K562 (cell line): ENCODE measurements at regions not wholly inside any gene's neighbourhood (a gene's known extent, or its start where the extent isn't known, plus 50 kb on each side); places are given as distances from the start of the nearest gene placed in this dataset.

ENCODE experiments used
- ATAC-seq: fragments of 200-7000 bp; cut with Tn5 transposase; 3 replicates; pipeline ENCODE4 v1.9.1; 2020; ENCODE audit warnings: moderate library complexity
- BruUV-seq: library from RNA; stranded (reverse); fragments of 400-500 nt; replicated peaks from 2 replicates; lab custom pipeline; 2021; lab: Mats Ljungman, UMichigan
- CTCF ChIA-PET: fragments of 300-600 bp; formaldehyde crosslinking; extraction: SDS; loops from one replicate; lab custom pipeline; 2021; ENCODE audit warnings: low intra/inter-chr PET ratio; lab: Yijun Ruan, JAX
- POLR2A ChIA-PET: fragments of 300-600, 350-650 bp; sonication (Branson Sonifier 250); formaldehyde crosslinking; extraction: SDS; loops from one replicate; lab custom pipeline; 2021; ENCODE audit warnings: antibody characterized with exemption, inconsistent platforms; lab: Yijun Ruan, JAX
- DNase-seq, 4 experiments: peaks; one replicate each; pipeline versions ENCODE4 v3.0.0 to v3.0.0-alpha.2; 2011 to 2018; ENCODE audit warnings: low spot score in 3 of 4, mixed read lengths in 3 of 4; ENCODE audit errors: extremely low read depth in 1 of 4
- FAIRE-seq: peaks from 2 replicates; lab custom pipeline; 2011; peaks lifted over from hg19 to GRCh38; lab: Jason Lieb, UNC
- H2AFZ ChIP-seq: 2 replicates; pipeline ENCODE4 v1.6.0; 2011; ENCODE audit warnings: low read depth, low read length, control low read depth, inconsistent platforms
- H3K27ac ChIP-seq: fragments of 200-600 bp; 3 replicates; pipeline ENCODE4 v1.8.0; 2011; ENCODE audit warnings: low read depth, mild to moderate bottlenecking, control low read depth, inconsistent platforms, low read length, moderate library complexity, mixed read lengths; ENCODE audit errors: extremely low read depth
- H3K27me3 ChIP-seq, 2 experiments: fragments of 300-600 bp in 1 of 2; 2 replicates in 1 of 2; 3 replicates in 1 of 2; pipeline versions ENCODE4 v1.6.0 to v1.8.0; 2011; ENCODE audit warnings: inconsistent platforms in 2 of 2, low read length in 2 of 2, mild to moderate bottlenecking in 1 of 2, mixed read lengths in 1 of 2, moderate library complexity in 1 of 2; ENCODE audit not compliant: control insufficient read depth in 2 of 2, insufficient read depth in 2 of 2
- H3K36me3 ChIP-seq: fragments of 300-600 bp; 3 replicates; pipeline ENCODE4 v1.8.0; 2011; ENCODE audit warnings: mild to moderate bottlenecking, low read length, inconsistent platforms; ENCODE audit not compliant: control insufficient read depth, insufficient read depth
- H3K4me1 ChIP-seq, 2 experiments: fragments of 200-600 bp in 1 of 2; replicated peaks in 1 of 2; 2 replicates in 1 of 2; 3 replicates in 1 of 2; pipeline versions ENCODE4 v1.5.1 to v1.8.0; 2011; ENCODE audit warnings: inconsistent platforms in 2 of 2, low read length in 2 of 2, mild to moderate bottlenecking in 1 of 2, mixed read lengths in 1 of 2, moderate library complexity in 1 of 2; ENCODE audit not compliant: control insufficient read depth in 2 of 2, insufficient read depth in 2 of 2
- H3K4me2 ChIP-seq: 2 replicates; pipeline ENCODE4 v1.6.1; 2011; ENCODE audit warnings: low read length, control low read depth, inconsistent platforms, mixed read lengths; ENCODE audit not compliant: insufficient read depth
- H3K4me3 ChIP-seq: fragments of 200-600 bp; sonication (generic), shearing (Covaris generic); 2 replicates; pipeline ENCODE4 v1.5.1; 2016; ENCODE audit warnings: control low read depth, inconsistent platforms
- H3K79me2 ChIP-seq: fragments of 200-600 bp; 3 replicates; pipeline ENCODE4 v1.8.0; 2011; ENCODE audit warnings: low read length, inconsistent platforms; ENCODE audit not compliant: control insufficient read depth, insufficient read depth
- H3K9ac ChIP-seq, 2 experiments: 2 replicates each; pipeline versions ENCODE4 v1.6.0 to v1.6.1; 2011; ENCODE audit warnings: low read depth in 2 of 2, low read length in 2 of 2, control low read depth in 1 of 2, inconsistent platforms in 1 of 2, mild to moderate bottlenecking in 1 of 2, mixed read lengths in 1 of 2; ENCODE audit not compliant: insufficient read depth in 1 of 2
- H3K9me1 ChIP-seq: one replicate; pipeline ENCODE4 v1.6.0; 2011; ENCODE audit warnings: inconsistent platforms, mild to moderate bottlenecking, low read length, moderate library complexity; ENCODE audit not compliant: control insufficient read depth, insufficient read depth
- H3K9me3 ChIP-seq: replicated peaks from 2 replicates; pipeline ENCODE4 v1.5.1; 2011; ENCODE audit warnings: low read depth, low read length, inconsistent platforms; ENCODE audit not compliant: control insufficient read depth, insufficient read depth
- H4K20me1 ChIP-seq: replicated peaks from 2 replicates; pipeline ENCODE4 v1.6.1; 2011; ENCODE audit warnings: low read length, inconsistent platforms, mixed read lengths; ENCODE audit not compliant: control insufficient read depth, insufficient read depth
- C11orf30 ChIP-seq: fragments of 450-650 bp; IDR thresholded peaks from 2 replicates; pipeline ENCODE4 v1.6.1; 2016; ENCODE audit warnings: low read depth, mild to moderate bottlenecking
- FOXK2 ChIP-seq, 2 experiments: fragments of 450-650 bp; IDR thresholded peaks in 1 of 2; conservative IDR thresholded peaks in 1 of 2; 2 replicates each; pipeline ENCODE4 v1.6.1; 2016; ENCODE audit warnings: low read depth in 2 of 2, mild to moderate bottlenecking in 1 of 2
- GTF2F1 ChIP-seq: IDR thresholded peaks from 2 replicates; pipeline ENCODE4 v1.6.1; 2011; ENCODE audit warnings: low read depth, low read length, improper control_type of control experiment
- HNRNPL ChIP-seq: fragments of 200-400 bp; formaldehyde crosslinking; IDR thresholded peaks from 2 replicates; pipeline ENCODE4 v1.6.1; 2017; ENCODE audit warnings: low read depth, mild to moderate bottlenecking, low read length
- HNRNPLL ChIP-seq: fragments of 200-400 bp; formaldehyde crosslinking; IDR thresholded peaks from 2 replicates; pipeline ENCODE4 v1.6.1; 2017; ENCODE audit warnings: low read length, low read depth, mild to moderate bottlenecking; ENCODE audit not compliant: poor library complexity, severe bottlenecking
- MAFF ChIP-seq: IDR thresholded peaks from 2 replicates; pipeline ENCODE4 v1.6.1; 2012; ENCODE audit warnings: low read length, improper control_type of control experiment
- MAFG ChIP-seq: fragments of 450-650 bp; conservative IDR thresholded peaks from 2 replicates; pipeline ENCODE4 v1.6.1; 2016; ENCODE audit warnings: missing genetic modification characterization, missing compliant biosample characterization
- NFE2L1 ChIP-seq: fragments of 450-650 bp; IDR thresholded peaks from 2 replicates; pipeline ENCODE4 v1.6.1; 2016; ENCODE audit warnings: missing genetic modification characterization, low read depth, mild to moderate bottlenecking, missing compliant biosample characterization, moderate library complexity, borderline replicate concordance
- POU5F1 ChIP-seq: fragments of 150-350 bp; IDR thresholded peaks from 2 replicates; pipeline ENCODE4 v1.6.1; 2014; ENCODE audit warnings: borderline replicate concordance, low read length, low read depth, mild to moderate bottlenecking; ENCODE audit not compliant: partially characterized antibody
- PTRF ChIP-seq: fragments of 450-650 bp; IDR thresholded peaks from 2 replicates; pipeline ENCODE4 v1.6.1; 2016; ENCODE audit warnings: mild to moderate bottlenecking, missing genetic modification characterization, missing compliant biosample characterization
- RBM17 ChIP-seq: fragments of 200-400 bp; formaldehyde crosslinking; IDR thresholded peaks from 2 replicates; pipeline ENCODE4 v1.6.1; 2017; ENCODE audit warnings: low read depth, mild to moderate bottlenecking, low read length, borderline replicate concordance
- SNIP1 ChIP-seq: fragments of 450-650 bp; IDR thresholded peaks from 2 replicates; pipeline ENCODE4 v1.7.1; 2017; ENCODE audit warnings: low read depth, mild to moderate bottlenecking
- SRSF3 ChIP-seq: fragments of 200-400 bp; formaldehyde crosslinking; IDR thresholded peaks from 2 replicates; pipeline ENCODE4 v1.6.1; 2016; ENCODE audit warnings: mild to moderate bottlenecking, low read length, moderate library complexity; ENCODE audit not compliant: insufficient read depth
- TAL1 ChIP-seq: fragments of 450-650 bp; IDR thresholded peaks from 2 replicates; pipeline ENCODE4 v1.6.1; 2016; ENCODE audit warnings: mild to moderate bottlenecking
- ZNF316 ChIP-seq: fragments of 450-650 bp; IDR thresholded peaks from 2 replicates; pipeline ENCODE4 v1.6.1; 2016
- WGBS: fragments of 100-300 bp; shearing (Covaris generic); methylation state at CpG from one replicate; pipeline ENCODE4 v1.1.6; 2016; ENCODE audit warnings: low coverage, mixed read lengths; ENCODE audit not compliant: insufficient coverage; ENCODE audit errors: missing lambda C conversion rate; 5-methylcytosine and 5-hydroxymethylcytosine counted together
- in situ Hi-C: fragments of 300-500 bp; cut with MboI; formaldehyde crosslinking; loops from 4 replicates; pipeline ENCODE4 v1.15.0; 2018; ENCODE audit warnings: inconsistent platforms, mixed read lengths
- intact Hi-C: fragments of 100-400 bp; cut with micrococcal nuclease; formaldehyde crosslinking; loops from 2 replicates; pipeline ENCODE4 v1.14.2; 2022

- CTCF ChIA-PET: no interaction called here
- TF ChIP-seq HNRNPL: no peak
- TF ChIP-seq MAFF: peak; percentile 44; the same call in 1 of the 2 replicates
- TF ChIP-seq POU5F1: no peak
- TF ChIP-seq MAFG (tag): peak; percentile 73
- TF ChIP-seq SNIP1: no peak
- TF ChIP-seq PTRF (tag): no peak
- peak; percentile 22; the same call in 1 of the 2 replicates for TF ChIP-seq NFE2L1
- TF ChIP-seq HNRNPLL: no peak
- TF ChIP-seq RBM17: no peak
- TF ChIP-seq GTF2F1: no peak
- no peak for TF ChIP-seq FOXK2 (conservative IDR thresholded peaks at IDR 0.05 in 1 of 2, IDR thresholded peaks at IDR 0.05 in 1 of 2; ENCODE audit: low read depth in 2 of 2)
- peak; percentile 55; the same call in 1 of the 2 replicates for TF ChIP-seq ZNF316
- no peak for TF ChIP-seq TAL1
- no peak for TF ChIP-seq SRSF3
- peak; percentile 40; the same call in 1 of the 2 replicates for TF ChIP-seq C11orf30
- no peak overlapping the region for H3K9ac ChIP-seq
- 0% methylated on average over 1 of the region's 1 CpG for WGBS
- no peak overlapping the region for H3K4me3 ChIP-seq
- no peaks in the 10 kb centered on the region for H3K36me3 ChIP-seq
- H3K9me1 ChIP-seq: no peaks in the 10 kb centered on the region
- no peak overlapping the region for H2AFZ ChIP-seq
- H4K20me1 ChIP-seq: no peaks in the 10 kb centered on the region
- FAIRE-seq: no peak
- no TSS peak for BruUV-seq
- in situ Hi-C loops: no loop called here
- H3K4me2 ChIP-seq: no peak overlapping the region
- H3K79me2 ChIP-seq: no peaks in the 10 kb centered on the region
- H3K27ac ChIP-seq: no peak overlapping the region
- H3K9me3 ChIP-seq: no peaks in the 10 kb centered on the region
- no peaks in the 10 kb centered on the region for H3K4me1 ChIP-seq
- no peaks in the 10 kb centered on the region for H3K27me3 ChIP-seq
- no peak for DNase-seq
- intact Hi-C loops: no loop called here
- ATAC-seq: no peak
- POLR2A ChIA-PET: no interaction called here
Observed at GRCh38 chr5:58912116-58912515, 329.2 kb downstream of the RAB3C start.
